IPS-NIHi11 (cell line): ENCODE measurements at regions not wholly inside any gene's neighbourhood (a gene's known extent, or its start where the extent isn't known, plus 50 kb on each side); places are given as distances from the start of the nearest gene placed in this dataset.

Experiments used
- DNase-seq: peaks from one replicate; pipeline ENCODE4 v3.0.0; 2012; ENCODE audit warnings: mixed read lengths, low spot score

DNA sequence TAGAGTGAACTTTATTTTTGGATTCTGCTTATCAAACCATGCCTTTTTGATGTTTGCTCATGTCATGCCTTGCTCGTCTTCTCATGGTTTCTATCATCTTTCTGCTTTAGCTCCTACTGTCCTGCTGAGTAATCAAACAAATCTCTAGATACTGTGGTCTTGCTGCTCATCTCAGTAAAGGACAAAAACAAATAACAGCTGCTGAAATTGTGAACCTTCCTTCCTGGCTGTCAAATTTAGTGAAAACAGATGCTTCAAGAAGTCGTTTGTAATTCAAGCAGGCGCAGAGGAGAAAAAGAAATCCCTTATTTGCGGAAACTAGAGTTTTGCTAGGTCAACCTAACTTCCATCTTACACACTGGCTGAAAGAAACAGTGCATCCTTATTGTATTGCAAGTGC, 616.1 kb upstream of the ALCAM start:
- DNase-seq: no peak

- no peak for DNase-seq
These were observed 610.9 kb upstream of the ALCAM start for GRCh38 chr3:104755791-104756190.

DNA sequence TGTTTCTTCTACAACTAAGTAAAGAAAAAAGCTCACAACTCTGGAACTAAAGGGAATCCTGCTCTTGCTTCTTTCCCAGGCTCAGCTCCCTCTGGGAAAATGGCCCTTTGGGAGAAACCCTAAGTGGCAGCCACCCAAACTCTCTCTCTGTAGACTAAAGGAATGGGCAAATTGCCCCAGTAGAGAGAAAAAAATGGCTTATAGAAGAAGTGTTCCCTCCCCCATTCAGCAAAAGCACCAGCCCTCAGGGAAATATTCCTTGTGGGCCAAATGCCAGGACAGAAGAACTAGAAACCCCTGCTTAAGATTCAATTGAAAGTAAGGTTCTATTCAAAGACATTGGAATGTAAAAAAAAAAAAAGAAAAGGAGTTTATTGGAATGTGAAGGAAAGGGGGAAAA, 603.7 kb upstream of the ALCAM start:
- peak; percentile 10 for DNase-seq

DNA sequence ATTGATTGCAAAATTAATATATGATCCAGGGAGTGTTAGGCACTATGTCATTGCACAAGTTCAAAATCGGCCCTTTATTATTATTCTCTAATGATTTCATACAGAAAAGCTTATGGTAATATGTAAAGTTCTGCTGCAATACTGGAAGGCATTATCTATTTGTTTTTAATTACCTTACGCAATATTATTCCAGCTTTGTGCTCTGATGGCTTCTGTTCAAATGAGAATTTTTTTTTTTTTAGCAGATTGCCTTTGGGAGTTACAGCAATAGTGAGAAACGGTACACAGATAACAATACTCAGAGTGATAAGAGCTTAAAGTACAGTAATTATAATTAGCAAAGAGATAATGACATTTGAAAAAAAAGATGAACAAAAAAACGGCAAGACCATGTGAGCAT, 602.2 kb upstream of the ALCAM start:
- DNase-seq: no peak

- no peak for DNase-seq
These were observed 597.8 kb upstream of the ALCAM start for GRCh38 chr3:104768886-104769285.

DNA sequence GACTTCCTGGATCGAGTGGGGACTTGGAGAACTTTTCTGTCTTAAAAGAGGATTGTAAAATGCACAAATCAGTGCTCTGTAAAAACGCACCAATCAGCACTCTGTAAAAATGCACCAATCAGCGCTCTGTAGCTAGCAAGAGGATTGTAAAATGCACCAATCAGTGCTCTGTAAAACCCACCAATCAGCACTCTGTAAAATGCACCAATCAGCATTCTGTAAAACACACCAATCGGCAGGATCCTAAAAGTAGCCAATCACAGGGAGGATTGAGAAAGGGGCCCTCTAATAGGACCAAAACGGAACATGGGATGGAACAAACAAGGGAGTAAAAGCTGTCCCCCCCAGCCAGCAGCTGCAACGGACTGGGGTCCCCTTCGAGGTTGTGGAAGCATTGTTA, 587.4 kb upstream of the ALCAM start:
- no peak for DNase-seq

GRCh38 chr3:104781112-104781511, 585.6 kb upstream of the ALCAM start:
- no peak for DNase-seq

DNA sequence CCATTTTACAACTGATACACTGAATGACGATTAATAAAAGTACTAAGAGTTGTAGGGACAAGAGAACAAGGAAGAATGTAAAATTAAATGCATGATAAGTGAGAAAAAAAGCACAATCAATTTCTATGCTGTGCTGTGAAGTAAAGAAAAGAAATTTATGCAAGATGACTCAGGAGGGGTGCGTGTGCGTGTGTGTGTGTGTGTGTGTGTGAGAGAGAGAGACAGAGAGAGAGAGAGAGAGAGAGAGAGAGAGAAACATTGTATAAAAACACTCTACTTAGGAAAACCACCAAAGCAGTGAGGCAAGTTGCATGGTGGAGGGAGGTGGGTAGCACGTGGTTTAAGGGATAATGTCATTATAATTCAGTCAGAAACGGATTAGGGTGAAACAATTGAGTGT, 580.8 kb upstream of the ALCAM start:
- no peak for DNase-seq

DNA sequence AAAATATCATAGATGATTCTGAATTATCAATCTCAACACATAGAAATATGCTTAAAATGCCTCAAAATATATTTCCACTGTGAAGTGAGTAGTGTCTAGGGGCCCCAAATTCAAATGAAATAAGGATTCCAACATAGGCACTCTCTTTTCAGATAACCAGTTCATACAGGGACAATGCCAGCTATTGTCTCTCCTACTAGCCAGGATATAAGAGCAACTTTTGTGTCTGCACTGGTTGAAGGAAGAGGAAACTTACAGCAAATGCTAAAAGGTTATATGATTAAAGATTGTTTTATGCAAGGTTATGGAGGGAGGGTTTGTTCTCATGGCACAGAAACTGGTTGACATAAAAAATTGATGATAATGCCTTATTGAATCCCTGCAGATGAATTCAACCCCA, 579.4 kb upstream of the ALCAM start:
- no peak for DNase-seq

- no peak for DNase-seq
These were observed 577.9 kb upstream of the ALCAM start for GRCh38 chr3:104788807-104789206.

DNA sequence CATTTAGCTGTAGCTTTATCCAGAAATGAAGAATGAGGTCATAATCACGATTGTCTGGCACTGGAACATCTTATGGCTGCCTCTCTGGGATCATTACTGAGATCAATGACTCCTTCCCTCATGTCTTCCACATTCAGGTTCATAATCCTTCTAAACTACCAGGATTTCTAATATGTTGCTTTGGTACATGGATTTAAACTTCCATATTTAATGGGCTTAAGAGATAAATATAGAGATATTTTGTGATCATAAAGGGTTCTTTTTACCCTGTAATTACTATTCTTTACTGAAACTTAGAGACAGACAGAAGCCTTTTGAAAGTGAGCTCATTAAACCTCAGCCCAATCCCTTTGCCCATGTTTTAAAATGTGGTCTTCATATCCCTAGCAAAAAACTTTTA, 575.4 kb upstream of the ALCAM start:
- no peak for DNase-seq

DNA sequence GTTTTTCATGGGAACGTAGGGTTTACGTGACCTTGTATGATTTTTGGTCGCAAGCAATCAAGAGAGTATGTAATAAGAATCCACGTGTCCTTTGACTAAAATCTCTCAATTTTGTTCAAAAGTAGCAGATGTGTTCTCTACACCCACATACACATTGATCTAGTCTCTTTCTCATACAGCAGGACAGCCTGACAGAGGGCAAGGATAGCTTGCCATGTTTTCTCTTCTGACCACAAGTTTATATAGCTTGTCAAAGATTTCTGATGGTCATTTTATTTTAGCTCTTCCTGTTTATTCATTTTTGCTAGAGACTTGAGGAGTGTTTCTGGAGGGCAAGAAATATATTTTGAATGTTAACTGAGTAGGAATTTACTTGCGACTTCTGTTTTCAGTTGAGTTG, 570.2 kb upstream of the ALCAM start:
- no peak for DNase-seq

GRCh38 chr3:104805042-104805441, 561.7 kb upstream of the ALCAM start:
- no peak for DNase-seq

DNA sequence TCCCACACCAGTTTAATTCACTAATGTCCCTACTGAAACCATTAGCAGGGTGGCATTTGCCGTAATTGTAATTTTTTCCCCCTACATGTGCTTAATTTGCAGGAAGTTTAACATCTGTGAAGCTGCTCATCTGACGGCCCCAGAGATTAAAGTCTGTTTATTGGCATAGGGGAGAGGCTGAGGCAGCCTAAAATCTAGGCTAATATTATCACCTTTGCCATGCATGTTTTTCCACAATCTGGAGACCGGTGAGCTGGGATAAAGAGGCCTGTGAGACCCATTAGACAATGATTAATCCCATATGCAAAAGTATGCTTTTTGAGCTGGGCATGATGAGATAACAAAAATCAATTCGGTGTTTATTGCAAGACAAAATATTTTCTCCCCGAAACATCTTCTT, 561.2 kb upstream of the ALCAM start:
- DNase-seq: no peak

- DNase-seq: no peak
These were observed 555.8 kb upstream of the ALCAM start for GRCh38 chr3:104810896-104811295.

DNA sequence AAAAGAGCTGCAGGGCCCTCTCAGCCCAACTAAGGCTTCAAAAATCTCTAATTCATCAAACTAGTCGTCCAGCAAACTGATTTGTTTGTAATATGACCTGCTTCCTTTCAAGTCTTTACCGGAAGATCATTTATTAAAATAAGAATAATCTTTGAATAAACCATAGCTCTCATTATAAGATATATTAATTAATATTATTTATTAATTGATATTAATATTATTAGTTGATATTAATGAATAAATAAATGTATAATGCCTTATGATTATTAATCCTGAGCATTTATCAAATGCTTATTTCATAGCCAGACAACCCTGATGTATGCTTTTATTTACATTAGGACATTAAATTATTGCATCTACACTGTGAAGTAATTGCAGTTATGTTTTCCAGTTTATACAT, 550.7 kb upstream of the ALCAM start:
- DNase-seq: no peak

- no peak for DNase-seq
These were observed 550.0 kb upstream of the ALCAM start for GRCh38 chr3:104816716-104817115.

- DNase-seq: no peak
These were observed 547.4 kb upstream of the ALCAM start for GRCh38 chr3:104819333-104819732.

- no peak for DNase-seq
These were observed 545.8 kb upstream of the ALCAM start for GRCh38 chr3:104820959-104821358.

- peak; percentile 66 for DNase-seq
These were observed 541.6 kb upstream of the ALCAM start for GRCh38 chr3:104825116-104825515.

GRCh38 chr3:104831071-104831470, 535.6 kb upstream of the ALCAM start:
- DNase-seq: no peak

DNA sequence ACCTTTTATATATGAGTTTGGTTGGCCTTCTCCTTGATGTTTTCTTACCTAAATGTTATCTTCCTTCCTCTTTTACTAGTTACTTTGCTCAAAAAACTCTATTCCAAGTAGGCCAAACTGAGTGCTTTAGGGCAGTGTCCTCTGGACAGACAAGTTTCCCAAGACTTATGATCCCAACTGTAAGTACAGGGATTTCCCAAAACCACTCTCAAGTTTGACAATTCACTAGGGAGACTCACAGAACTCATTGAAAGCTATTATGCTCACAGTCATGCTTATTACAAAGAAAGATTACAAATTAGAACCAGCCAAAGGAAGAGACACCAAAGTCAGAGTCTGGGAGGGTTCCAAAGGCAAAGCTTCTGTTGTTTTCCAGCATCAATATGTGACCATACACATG, 534.2 kb upstream of the ALCAM start:
- DNase-seq: no peak

GRCh38 chr3:104835376-104835775, 531.3 kb upstream of the ALCAM start:
- DNase-seq: no peak

- DNase-seq: no peak
These were observed 520.4 kb upstream of the ALCAM start for GRCh38 chr3:104846270-104846669.

DNA sequence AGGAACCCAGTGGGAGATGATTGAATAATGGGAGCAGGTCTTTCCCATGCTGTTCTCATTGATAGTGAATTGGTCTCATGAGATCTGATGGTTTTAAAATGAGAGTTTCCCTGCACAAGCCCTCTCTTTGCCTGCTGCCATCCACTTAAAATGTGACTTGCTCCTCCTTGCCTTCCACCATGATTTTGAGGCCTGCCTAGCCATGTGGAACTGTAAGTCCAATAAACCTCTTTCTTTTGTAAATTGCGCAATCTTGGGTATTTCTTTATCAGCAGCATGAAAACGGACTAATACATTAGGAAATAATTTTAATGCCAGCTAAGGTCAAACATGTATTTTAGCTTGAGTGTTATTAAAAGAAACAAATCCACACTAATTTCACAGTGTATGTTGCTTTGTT, 517.6 kb upstream of the ALCAM start:
- no peak for DNase-seq
